ENCODE measurements at regions not wholly inside any gene's neighbourhood (a gene's known extent, or its start where the extent isn't known, plus 50 kb on each side); places are given as distances from the start of the nearest gene placed in this dataset.

DNA sequence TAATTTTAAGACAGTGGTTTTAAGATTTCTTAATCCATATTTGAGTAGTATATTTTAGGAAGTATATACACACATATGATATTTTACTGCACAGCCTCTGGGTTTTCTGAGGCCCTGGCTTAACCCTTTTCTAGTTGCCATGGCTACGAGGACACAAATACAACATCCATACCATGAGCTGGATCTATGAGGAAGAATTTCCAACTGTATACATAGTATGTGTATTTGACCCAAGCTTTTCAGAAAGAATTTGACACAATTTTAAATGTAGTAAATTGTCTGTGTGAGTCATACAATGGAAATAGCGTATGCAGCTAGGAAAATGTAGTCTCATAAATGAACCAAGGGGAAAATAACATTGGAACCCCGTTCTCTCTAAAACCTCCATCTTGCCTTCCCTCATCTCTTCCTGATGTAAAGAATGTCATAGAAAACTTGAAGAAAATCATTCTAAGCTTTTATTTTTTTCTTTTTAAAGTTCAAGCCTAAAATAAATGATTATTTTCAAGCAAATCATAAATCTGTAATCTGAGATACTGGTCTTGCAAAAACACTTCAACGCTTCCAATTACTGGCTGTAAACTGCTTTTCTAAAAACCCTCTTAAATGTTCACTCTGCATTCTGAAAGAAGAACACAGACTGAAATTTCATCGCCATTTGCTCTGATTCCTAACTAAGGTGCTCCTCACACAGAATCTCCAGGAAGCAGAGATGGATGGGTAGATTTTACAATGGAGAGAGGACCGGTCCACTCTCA lies 172.4 kb downstream of the LACC1 start:
- Histone ChIP-seq H2BK20ac (ENCODE audit: low read length) (no peak overlapping the region), H4K8ac (ENCODE audit: extremely low read depth, insufficient read depth, low read length) (no peak overlapping the region), H3K27ac (ENCODE audit: low read depth, low read length) (no peak overlapping the region), H3K18ac (ENCODE audit: extremely low read depth, low read length) (no peak overlapping the region), H3K56ac (replicated peaks; ENCODE audit: insufficient read length, low read depth, low read length) (no peak overlapping the region), H2AFZ (ENCODE audit: low read length) (0 out of 2 replicates have a peak overlapping the region, but pooled peaks have one; percentile 29), H3K23me2 (ENCODE audit: low read depth, low read length) (no peaks in the 10 kb centered on the region), H2BK120ac (replicated peaks; ENCODE audit: low read depth, low read length) (no peak overlapping the region), H2BK12ac (ENCODE audit: low read depth, low read length) (no peak overlapping the region), H3K79me2 (ENCODE audit: control insufficient read depth in 1 of 2, insufficient read depth in 2 of 2, low read length in 2 of 2) (no peaks in the 10 kb centered on the region), H3K9ac (replicated peaks in 1 of 4; ENCODE audit: extremely low read depth in 1 of 4, low read depth in 3 of 4, low read length in 3 of 4) (no peak overlapping the region), H3K4me1 (replicated peaks in 1 of 4; ENCODE audit: control insufficient read depth in 3 of 4, insufficient read depth in 4 of 4, low read length in 3 of 4) (peaks cover 0 to 14% (median 8%) of the 10 kb centered on the region in 4 experiments; a peak in 6 of 7 replicates), H2AK5ac (ENCODE audit: low read depth, low read length) (no peak overlapping the region), H3K36me3 (ENCODE audit: control insufficient read depth in 2 of 4, insufficient read depth in 4 of 4, low read length in 3 of 4) (no peaks in the 10 kb centered on the region), H2BK5ac (ENCODE audit: low read depth, low read length) (no peak overlapping the region), H3K4me3 (ENCODE audit: extremely low read depth in 1 of 4, insufficient read depth in 2 of 4, low read depth in 3 of 4, low read length in 4 of 4) (no peak overlapping the region), H3K14ac (ENCODE audit: insufficient read length) (no peak overlapping the region), H4K20me1 (replicated peaks in 1 of 2; ENCODE audit: control insufficient read depth in 1 of 2, insufficient read depth in 2 of 2, low read length in 2 of 2) (no peaks in the 10 kb centered on the region), H4K91ac (replicated peaks; ENCODE audit: insufficient read length, low read length) (no peak overlapping the region), H2BK15ac (ENCODE audit: low read length) (no peak overlapping the region), H3K4ac (replicated peaks; ENCODE audit: insufficient read length, low read depth, low read length) (no peak overlapping the region), H4K5ac (ENCODE audit: insufficient read length, low read depth, low read length) (no peak overlapping the region), H3K79me1 (ENCODE audit: low read depth, low read length) (no peaks in the 10 kb centered on the region), H3K27me3 (replicated peaks in 1 of 4; ENCODE audit: control insufficient read depth in 3 of 4, extremely low read depth in 1 of 4, insufficient read depth in 3 of 4, low read length in 3 of 4) (no peaks in the 10 kb centered on the region), H3K4me2 (ENCODE audit: insufficient read depth in 1 of 2, low read depth in 2 of 2, low read length in 2 of 2) (0 out of 4 replicates have a peak overlapping the region, but pooled peaks of 1 of the 2 experiments have one; percentile 49), H3K23ac (ENCODE audit: insufficient read length) (no peak overlapping the region), H3K9me3 (ENCODE audit: insufficient read depth in 2 of 2, low read depth in 1 of 2, low read length in 1 of 2) (no peaks in the 10 kb centered on the region)
- FAIRE-seq (no peak), DNase-seq (ENCODE audit: low read depth in 1 of 2, low spot score in 2 of 2) (no peak)
- ChIA-PET CTCF (ENCODE audit: partially characterized antibody) (interaction anchor here (0.6 to 2.9 kb wide), 14 partner anchors 10 to 355 kb away, joined by 3 to 16 read pairs (median 3); no protein-coding TSS in a partner anchor), POLR2A (ENCODE audit: partially characterized antibody) (interaction anchor here (1.1 kb wide), 1 partner anchor 383 kb away, joined by 3 read pairs; no protein-coding TSS in a partner anchor)
- WGBS, 2 experiments (ENCODE audit: extremely low coverage in 1 of 2, insufficient coverage in 1 of 2, insufficient read length in 1 of 2, insufficient replicate concordance in 2 of 2, low coverage in 1 of 2, low lambda C conversion rate in 2 of 2, missing lambda C conversion rate in 1 of 2): 87% methylated on average over 6 of the region's 6 CpGs; no CpG with 5 or more reads in 1 of the 2 experiments
- TF ChIP-seq KDM4A (IDR thresholded peaks at IDR 0.05; ENCODE audit: low read depth, low read length, severe bottlenecking) (no peak), SP1 (IDR thresholded peaks at IDR 0.05; ENCODE audit: low read depth, low read length) (no peak), SP4 (IDR thresholded peaks at IDR 0.05; ENCODE audit: low read length) (no peak), RBBP5 (IDR thresholded peaks at IDR 0.05; ENCODE audit: borderline replicate concordance, low read depth, low read length) (no peak), SAP30 (IDR thresholded peaks at IDR 0.05; ENCODE audit: insufficient read depth, insufficient replicate concordance, low read length) (no peak), BRCA1 (IDR thresholded peaks at IDR 0.05; ENCODE audit: low read depth, low read length) (no peak), NANOG (IDR thresholded peaks at IDR 0.05; ENCODE audit: insufficient read depth, low read depth, low read length, poor library complexity, severe bottlenecking) (no peak), JUN (IDR thresholded peaks at IDR 0.05; ENCODE audit: low read depth, low read length) (no peak), TBP (IDR thresholded peaks at IDR 0.05; ENCODE audit: low read depth, low read length) (no peak), KDM1A (IDR thresholded peaks at IDR 0.05; ENCODE audit: borderline replicate concordance, low read length) (no peak), PHF8 (conservative IDR thresholded peaks at IDR 0.05; ENCODE audit: low read depth, low read length) (no peak), TAF1 (IDR thresholded peaks at IDR 0.05; ENCODE audit: low read depth, low read length) (no peak)
- TF ChIP-seq, protein P1, sequence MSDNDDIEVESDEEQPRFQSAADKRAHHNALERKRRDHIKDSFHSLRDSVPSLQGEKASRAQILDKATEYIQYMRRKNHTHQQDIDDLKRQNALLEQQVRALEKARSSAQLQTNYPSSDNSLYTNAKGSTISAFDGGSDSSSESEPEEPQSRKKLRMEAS (IDR thresholded peaks at IDR 0.05): no peak
